ENCODE measurements at regions not wholly inside any gene's neighbourhood (a gene's known extent, or its start where the extent isn't known, plus 50 kb on each side); places are given as distances from the start of the nearest gene placed in this dataset.

DNA sequence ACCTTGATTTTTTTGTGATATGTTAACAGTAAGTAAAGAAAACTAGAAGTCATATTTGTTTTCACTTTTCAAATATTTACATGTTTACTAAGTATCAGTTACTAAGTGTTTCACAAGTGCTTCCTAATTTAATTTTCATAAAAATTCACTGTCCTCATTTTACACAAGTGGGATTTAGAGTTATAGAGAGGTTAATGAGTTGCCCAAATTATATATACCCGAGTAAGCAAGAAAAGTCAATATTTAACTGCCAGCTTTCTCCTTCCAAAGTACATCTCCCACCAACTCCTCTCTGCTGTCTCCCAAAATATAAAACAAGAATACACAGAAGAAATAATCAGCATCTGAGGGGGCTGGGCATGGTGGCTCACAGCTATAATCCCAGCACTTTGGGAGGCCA is 896.7 kb upstream of the ANO3 start:
- H3K4me3 Mint-ChIP-seq: no peak overlapping the region
- H3K27ac Mint-ChIP-seq: no peak overlapping the region
- no peaks in the 10 kb centered on the region for H3K27me3 Mint-ChIP-seq (ENCODE audit: low read depth in 2 of 2)
- peaks cover 7 to 14% of the 10 kb centered on the region in 2 donors for H3K9me3 Mint-ChIP-seq
- no peaks in the 10 kb centered on the region for H3K36me3 ChIP-seq (ENCODE audit: control insufficient read depth, insufficient read depth, low read length)
- no CpG with 5 or more reads among the region's 1 CpG for WGBS (ENCODE audit: insufficient coverage)
- H3K27me3 ChIP-seq (ENCODE audit: control insufficient read depth, insufficient read depth, low read length): no peaks in the 10 kb centered on the region
- H3K27ac ChIP-seq (ENCODE audit: low read length): no peak overlapping the region
- DNase-seq (no peak), ATAC-seq (no peak)
- H3K4me3 ChIP-seq (ENCODE audit: low read length): no peak overlapping the region
- TF ChIP-seq, protein P1, sequence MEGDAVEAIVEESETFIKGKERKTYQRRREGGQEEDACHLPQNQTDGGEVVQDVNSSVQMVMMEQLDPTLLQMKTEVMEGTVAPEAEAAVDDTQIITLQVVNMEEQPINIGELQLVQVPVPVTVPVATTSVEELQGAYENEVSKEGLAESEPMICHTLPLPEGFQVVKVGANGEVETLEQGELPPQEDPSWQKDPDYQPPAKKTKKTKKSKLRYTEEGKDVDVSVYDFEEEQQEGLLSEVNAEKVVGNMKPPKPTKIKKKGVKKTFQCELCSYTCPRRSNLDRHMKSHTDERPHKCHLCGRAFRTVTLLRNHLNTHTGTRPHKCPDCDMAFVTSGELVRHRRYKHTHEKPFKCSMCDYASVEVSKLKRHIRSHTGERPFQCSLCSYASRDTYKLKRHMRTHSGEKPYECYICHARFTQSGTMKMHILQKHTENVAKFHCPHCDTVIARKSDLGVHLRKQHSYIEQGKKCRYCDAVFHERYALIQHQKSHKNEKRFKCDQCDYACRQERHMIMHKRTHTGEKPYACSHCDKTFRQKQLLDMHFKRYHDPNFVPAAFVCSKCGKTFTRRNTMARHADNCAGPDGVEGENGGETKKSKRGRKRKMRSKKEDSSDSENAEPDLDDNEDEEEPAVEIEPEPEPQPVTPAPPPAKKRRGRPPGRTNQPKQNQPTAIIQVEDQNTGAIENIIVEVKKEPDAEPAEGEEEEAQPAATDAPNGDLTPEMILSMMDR (IDR thresholded peaks at IDR 0.05): no peak
- H3K4me1 ChIP-seq (ENCODE audit: control insufficient read depth, insufficient read depth, low read length): no peaks in the 10 kb centered on the region
- no peaks in the 10 kb centered on the region for H3K36me3 Mint-ChIP-seq
- intact Hi-C loops (cut with micrococcal nuclease): no loop called here
- H3K4me1 Mint-ChIP-seq: no peaks in the 10 kb centered on the region
- H3K9me3 ChIP-seq (ENCODE audit: control insufficient read depth, insufficient read depth, low read length): no peaks in the 10 kb centered on the region

DNA sequence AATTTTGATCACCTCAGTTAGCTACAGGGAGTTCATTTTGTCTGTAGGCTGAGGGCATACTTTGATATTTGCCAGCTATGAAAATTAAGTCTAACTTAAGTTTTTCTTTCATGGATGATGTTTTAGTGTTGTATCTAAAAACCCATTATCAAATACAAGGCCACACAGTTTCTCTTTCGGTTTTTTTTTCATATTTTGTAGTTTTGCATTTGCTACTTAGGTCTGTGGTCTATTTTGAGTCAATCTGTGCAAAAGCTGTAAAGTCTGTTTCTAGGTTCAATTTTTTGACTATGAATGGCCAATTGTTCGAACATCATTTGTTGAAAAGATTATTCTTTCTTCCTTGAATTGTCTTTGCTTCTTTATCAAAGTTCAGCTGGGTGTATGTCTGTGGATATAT is 895.6 kb upstream of the ANO3 start:
- DNase-seq (no peak), ATAC-seq (no peak)
- Mint-ChIP-seq H3K36me3 (no peaks in the 10 kb centered on the region), H3K4me3 (no peak overlapping the region), H3K27ac (no peak overlapping the region), H3K9me3 (peaks cover 12 to 18% of the 10 kb centered on the region in 2 donors), H3K27me3 (ENCODE audit: low read depth in 2 of 2) (no peaks in the 10 kb centered on the region), H3K4me1 (no peaks in the 10 kb centered on the region)
- TF ChIP-seq, protein P1 (IDR thresholded peaks at IDR 0.05): no peak
- no peaks in the 10 kb centered on the region for H3K9me3 ChIP-seq (ENCODE audit: control insufficient read depth, insufficient read depth, low read length)
- no peak overlapping the region for H3K4me3 ChIP-seq (ENCODE audit: low read length)
- WGBS (ENCODE audit: insufficient coverage): 40% methylated on average over 1 of the region's 2 CpGs
- intact Hi-C loops (cut with micrococcal nuclease): no loop called here
- no peaks in the 10 kb centered on the region for H3K4me1 ChIP-seq (ENCODE audit: control insufficient read depth, insufficient read depth, low read length)
- H3K27me3 ChIP-seq (ENCODE audit: control insufficient read depth, insufficient read depth, low read length): no peaks in the 10 kb centered on the region
- H3K27ac ChIP-seq (ENCODE audit: low read length): no peak overlapping the region
- H3K36me3 ChIP-seq (ENCODE audit: control insufficient read depth, insufficient read depth, low read length): no peaks in the 10 kb centered on the region

DNA sequence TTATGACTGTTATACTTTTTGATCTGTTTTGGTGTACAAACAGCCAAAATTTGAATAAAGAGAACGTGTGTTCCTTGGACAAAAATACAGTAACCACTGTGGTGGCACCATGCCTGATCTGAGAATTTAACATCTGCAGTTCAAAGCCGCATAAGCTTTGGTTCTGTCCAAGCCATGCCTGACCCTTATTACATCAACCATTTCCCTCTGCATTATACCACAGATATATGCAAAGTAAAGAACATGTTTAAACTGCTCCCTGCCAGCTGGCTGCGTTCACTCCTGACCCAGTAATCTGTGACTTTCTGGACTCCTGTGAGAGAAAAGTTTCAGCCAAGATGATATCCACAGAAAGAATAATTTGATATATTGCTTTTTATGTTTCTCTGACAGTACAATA is 890.5 kb upstream of the ANO3 start:
- Histone ChIP-seq H3K4me3 (ENCODE audit: low read length) (no peak overlapping the region), H3K9me3 (ENCODE audit: control insufficient read depth, insufficient read depth, low read length) (no peaks in the 10 kb centered on the region), H3K4me1 (ENCODE audit: control insufficient read depth, insufficient read depth, low read length) (no peaks in the 10 kb centered on the region), H3K27me3 (ENCODE audit: control insufficient read depth, insufficient read depth, low read length) (no peaks in the 10 kb centered on the region), H3K27ac (ENCODE audit: low read length) (no peak overlapping the region), H3K36me3 (ENCODE audit: control insufficient read depth, insufficient read depth, low read length) (no peaks in the 10 kb centered on the region)
- no peak for ATAC-seq
- Mint-ChIP-seq H3K4me1 (no peaks in the 10 kb centered on the region), H3K27me3 (ENCODE audit: low read depth in 2 of 2) (no peaks in the 10 kb centered on the region), H3K27ac (no peak overlapping the region), H3K4me3 (no peak overlapping the region), H3K36me3 (no peaks in the 10 kb centered on the region), H3K9me3 (peaks cover 13 to 20% of the 10 kb centered on the region in 2 donors)
- DNase-seq: no peak
- intact Hi-C loops (cut with micrococcal nuclease): no loop called here
- WGBS (ENCODE audit: insufficient coverage): 85% methylated on average over 3 of the region's 3 CpGs
- TF ChIP-seq, protein P1 (IDR thresholded peaks at IDR 0.05): no peak

DNA sequence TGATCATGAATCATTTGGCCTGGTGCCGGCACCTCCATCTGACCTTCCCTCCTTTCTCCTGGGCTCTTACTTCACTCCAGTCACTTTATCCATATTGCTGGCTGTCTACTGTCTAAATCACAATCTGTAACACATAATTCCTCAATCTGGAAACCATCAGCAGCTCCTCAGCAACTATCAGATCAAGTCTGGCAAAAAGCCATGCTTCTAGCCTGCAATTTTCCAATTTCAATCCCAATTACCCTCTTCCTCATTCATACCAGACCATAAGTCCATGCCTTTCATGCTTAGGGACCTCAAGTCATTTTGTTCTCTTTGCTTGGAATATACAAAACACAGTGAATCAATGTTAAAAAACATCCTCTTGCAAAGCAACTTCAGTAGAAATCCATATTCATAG is 882.8 kb upstream of the ANO3 start:
- no peaks in the 10 kb centered on the region for H3K27me3 ChIP-seq (ENCODE audit: control insufficient read depth, insufficient read depth, low read length)

More for the DNA sequence above, 882.8 kb upstream of the ANO3 start:
- no peak for DNase-seq
- Mint-ChIP-seq H3K9me3 (peaks cover 9 to 20% of the 10 kb centered on the region in 2 donors), H3K27ac (no peak overlapping the region), H3K4me1 (no peaks in the 10 kb centered on the region), H3K4me3 (no peak overlapping the region), H3K36me3 (no peaks in the 10 kb centered on the region), H3K27me3 (ENCODE audit: low read depth in 2 of 2) (no peaks in the 10 kb centered on the region)
- TF ChIP-seq, protein P1 (IDR thresholded peaks at IDR 0.05): no peak
- WGBS (ENCODE audit: insufficient coverage): 95% methylated on average over 1 of the region's 1 CpG
- no peaks in the 10 kb centered on the region for H3K9me3 ChIP-seq (ENCODE audit: control insufficient read depth, insufficient read depth, low read length)
- no peaks in the 10 kb centered on the region for H3K36me3 ChIP-seq (ENCODE audit: control insufficient read depth, insufficient read depth, low read length)
- no peak overlapping the region for H3K27ac ChIP-seq (ENCODE audit: low read length)
- H3K4me3 ChIP-seq (ENCODE audit: low read length): no peak overlapping the region
- no peak for ATAC-seq
- H3K4me1 ChIP-seq (ENCODE audit: control insufficient read depth, insufficient read depth, low read length): no peaks in the 10 kb centered on the region
- intact Hi-C loops (cut with micrococcal nuclease): no loop called here

Data from natural killer cell (primary cell).